HG03039 (cell line): ENCODE measurements at regions not wholly inside any gene's neighbourhood (a gene's known extent, or its start where the extent isn't known, plus 50 kb on each side); places are given as distances from the start of the nearest gene placed in this dataset.
A peak's percentile ranks its signal among the peaks of the same experiment; 100 is the strongest.
"Not testable (repeated sequence)": the region's sequence is repeated elsewhere in the genome, so short reads cannot be mapped to it uniquely, and the experiment has no call there.

ENCODE experiments used
- ATAC-seq: cut with Tn5 transposase; IDR thresholded peaks from one replicate; pipeline ENCODE4 v1.9.1; 2021; ENCODE audit warnings: mild to moderate bottlenecking, moderate library complexity; ENCODE audit not compliant: unreplicated experiment

GRCh38 chr6:114989279-114989964 lies 646.6 kb upstream of the HS3ST5 start:
- peak; percentile 99 for ATAC-seq

- ATAC-seq = no peak
These were observed 644.5 kb upstream of the HS3ST5 start for GRCh38 chr6:114987281-114987680.

- no peak for ATAC-seq
These were observed 612.5 kb upstream of the HS3ST5 start for GRCh38 chr6:114955363-114955762.

- ATAC-seq = no peak
These were observed 609.4 kb upstream of the HS3ST5 start for GRCh38 chr6:114952229-114952628.

GRCh38 chr6:114945392-114945791 lies 602.6 kb upstream of the HS3ST5 start:
- ATAC-seq = no peak

GRCh38 chr6:114941078-114941477 lies 598.3 kb upstream of the HS3ST5 start:
- ATAC-seq = no peak

- no peak for ATAC-seq
These were observed 597.4 kb upstream of the HS3ST5 start for GRCh38 chr6:114940181-114940580.

- no peak for ATAC-seq
These were observed 596.8 kb upstream of the HS3ST5 start for GRCh38 chr6:114939630-114940029.

- no peak for ATAC-seq
These were observed 593.3 kb upstream of the HS3ST5 start for GRCh38 chr6:114936080-114936479.

GRCh38 chr6:114934079-114934478 lies 591.3 kb upstream of the HS3ST5 start:
- ATAC-seq = no peak

GRCh38 chr6:114928731-114929130 lies 585.9 kb upstream of the HS3ST5 start:
- ATAC-seq = not testable (repeated sequence)

GRCh38 chr6:114906096-114906495 lies 563.3 kb upstream of the HS3ST5 start:
- ATAC-seq = no peak

- ATAC-seq = no peak
These were observed 554.7 kb upstream of the HS3ST5 start for GRCh38 chr6:114897536-114897935.

GRCh38 chr6:114892211-114892610 lies 549.4 kb upstream of the HS3ST5 start:
- ATAC-seq = no peak

- ATAC-seq = no peak
These were observed 545.4 kb upstream of the HS3ST5 start for GRCh38 chr6:114888241-114888640.

- ATAC-seq = no peak
These were observed 544.0 kb upstream of the HS3ST5 start for GRCh38 chr6:114886670-114887436.

GRCh38 chr6:114879693-114880092 lies 536.9 kb upstream of the HS3ST5 start:
- ATAC-seq = no peak

- no peak for ATAC-seq
These were observed 535.3 kb upstream of the HS3ST5 start for GRCh38 chr6:114878091-114878490.

GRCh38 chr6:114874410-114874809 lies 531.6 kb upstream of the HS3ST5 start:
- ATAC-seq = no peak

GRCh38 chr6:114865506-114865905 lies 522.7 kb upstream of the HS3ST5 start:
- ATAC-seq = not testable (repeated sequence)

- no peak for ATAC-seq
These were observed 520.8 kb upstream of the HS3ST5 start for GRCh38 chr6:114863610-114864009.

- ATAC-seq = no peak
These were observed 520.0 kb upstream of the HS3ST5 start for GRCh38 chr6:114862819-114863218.
